ENCODE measurements at regions not wholly inside any gene's neighbourhood (a gene's known extent, or its start where the extent isn't known, plus 50 kb on each side); places are given as distances from the start of the nearest gene placed in this dataset.

- no peaks in the 10 kb centered on the region for H4K20me1 ChIP-seq (ENCODE audit: insufficient read depth)
- H3K9ac ChIP-seq, result no peak overlapping the region
- no peak overlapping the region for H3K4me3 ChIP-seq (IDR thresholded peaks at IDR 0.05; ENCODE audit: insufficient read depth, low read depth, low read length)
- no peaks in the 10 kb centered on the region for H3K36me3 ChIP-seq (ENCODE audit: insufficient read depth)
- H2AFZ ChIP-seq (ENCODE audit: low read depth), result no peak overlapping the region
- no peak overlapping the region for H3K4me2 ChIP-seq
- no peak for TF ChIP-seq CTCF (conservative IDR thresholded peaks at IDR 0.05; ENCODE audit: low read depth, low read length)
- no peaks in the 10 kb centered on the region for H3K79me2 ChIP-seq (ENCODE audit: insufficient read depth, low read depth)
- no peak overlapping the region for H3K27ac ChIP-seq
- no peaks in the 10 kb centered on the region for H3K4me1 ChIP-seq (ENCODE audit: low read depth, poor library complexity, severe bottlenecking)
- H3K27me3 ChIP-seq (ENCODE audit: insufficient read depth, low read depth), result no peaks in the 10 kb centered on the region
These were observed 104.0 kb upstream of the KIAA1217 start for GRCh38 chr10:24104895-24105294.

- no peak for TF ChIP-seq CTCF (conservative IDR thresholded peaks at IDR 0.05; ENCODE audit: low read depth, low read length)
- no peak overlapping the region for H3K4me2 ChIP-seq
- no peak overlapping the region for H3K27ac ChIP-seq
- no peaks in the 10 kb centered on the region for H3K4me1 ChIP-seq (ENCODE audit: low read depth, poor library complexity, severe bottlenecking)
- H3K79me2 ChIP-seq (ENCODE audit: insufficient read depth, low read depth), result no peaks in the 10 kb centered on the region
- H3K9ac ChIP-seq, result no peak overlapping the region
- H2AFZ ChIP-seq (ENCODE audit: low read depth), result no peak overlapping the region
- H3K27me3 ChIP-seq (ENCODE audit: insufficient read depth, low read depth), result no peaks in the 10 kb centered on the region
- H3K4me3 ChIP-seq (IDR thresholded peaks at IDR 0.05; ENCODE audit: insufficient read depth, low read depth, low read length), result no peak overlapping the region
- H4K20me1 ChIP-seq (ENCODE audit: insufficient read depth), result no peaks in the 10 kb centered on the region
- H3K36me3 ChIP-seq (ENCODE audit: insufficient read depth), result no peaks in the 10 kb centered on the region
These were observed 95.0 kb upstream of the KIAA1217 start for GRCh38 chr10:24113901-24114300.

- no peak overlapping the region for H3K9ac ChIP-seq
- TF ChIP-seq CTCF (conservative IDR thresholded peaks at IDR 0.05; ENCODE audit: low read depth, low read length), result no peak
- no peaks in the 10 kb centered on the region for H3K79me2 ChIP-seq (ENCODE audit: insufficient read depth, low read depth)
- H3K36me3 ChIP-seq (ENCODE audit: insufficient read depth), result no peaks in the 10 kb centered on the region
- no peak overlapping the region for H3K4me2 ChIP-seq
- no peaks in the 10 kb centered on the region for H3K4me1 ChIP-seq (ENCODE audit: low read depth, poor library complexity, severe bottlenecking)
- no peaks in the 10 kb centered on the region for H3K27me3 ChIP-seq (ENCODE audit: insufficient read depth, low read depth)
- no peak overlapping the region for H3K4me3 ChIP-seq (IDR thresholded peaks at IDR 0.05; ENCODE audit: insufficient read depth, low read depth, low read length)
- no peak overlapping the region for H3K27ac ChIP-seq
- no peaks in the 10 kb centered on the region for H4K20me1 ChIP-seq (ENCODE audit: insufficient read depth)
- H2AFZ ChIP-seq (ENCODE audit: low read depth), result no peak overlapping the region
These were observed 94.4 kb upstream of the KIAA1217 start for GRCh38 chr10:24114556-24114955.

- H3K36me3 ChIP-seq (ENCODE audit: insufficient read depth), result no peaks in the 10 kb centered on the region
- TF ChIP-seq CTCF (conservative IDR thresholded peaks at IDR 0.05; ENCODE audit: low read depth, low read length), result no peak
- H3K9ac ChIP-seq, result no peak overlapping the region
- H3K4me3 ChIP-seq (IDR thresholded peaks at IDR 0.05; ENCODE audit: insufficient read depth, low read depth, low read length), result no peak overlapping the region
- H3K4me1 ChIP-seq (ENCODE audit: low read depth, poor library complexity, severe bottlenecking), result no peaks in the 10 kb centered on the region
- no peak overlapping the region for H3K4me2 ChIP-seq
- no peaks in the 10 kb centered on the region for H4K20me1 ChIP-seq (ENCODE audit: insufficient read depth)
- no peaks in the 10 kb centered on the region for H3K27me3 ChIP-seq (ENCODE audit: insufficient read depth, low read depth)
- no peaks in the 10 kb centered on the region for H3K79me2 ChIP-seq (ENCODE audit: insufficient read depth, low read depth)
- no peak overlapping the region for H3K27ac ChIP-seq
- no peak overlapping the region for H2AFZ ChIP-seq (ENCODE audit: low read depth)
These were observed 93.5 kb upstream of the KIAA1217 start for GRCh38 chr10:24115403-24115802.

GRCh38 chr10:24118246-24118645, 90.7 kb upstream of the KIAA1217 start:
- Histone ChIP-seq H3K27ac (no peak overlapping the region), H3K4me3 (IDR thresholded peaks at IDR 0.05; ENCODE audit: insufficient read depth, low read depth, low read length) (no peak overlapping the region), H4K20me1 (ENCODE audit: insufficient read depth) (no peaks in the 10 kb centered on the region), H3K4me2 (no peak overlapping the region), H3K27me3 (ENCODE audit: insufficient read depth, low read depth) (no peaks in the 10 kb centered on the region), H3K9ac (no peak overlapping the region), H2AFZ (ENCODE audit: low read depth) (no peak overlapping the region), H3K4me1 (ENCODE audit: low read depth, poor library complexity, severe bottlenecking) (no peaks in the 10 kb centered on the region), H3K79me2 (ENCODE audit: insufficient read depth, low read depth) (no peaks in the 10 kb centered on the region), H3K36me3 (ENCODE audit: insufficient read depth) (no peaks in the 10 kb centered on the region)
- no peak for TF ChIP-seq CTCF (conservative IDR thresholded peaks at IDR 0.05; ENCODE audit: low read depth, low read length)

All from KMS-11 (cell line).